ENCODE measurements at regions not wholly inside any gene's neighbourhood (a gene's known extent, or its start where the extent isn't known, plus 50 kb on each side); places are given as distances from the start of the nearest gene placed in this dataset.

DNA sequence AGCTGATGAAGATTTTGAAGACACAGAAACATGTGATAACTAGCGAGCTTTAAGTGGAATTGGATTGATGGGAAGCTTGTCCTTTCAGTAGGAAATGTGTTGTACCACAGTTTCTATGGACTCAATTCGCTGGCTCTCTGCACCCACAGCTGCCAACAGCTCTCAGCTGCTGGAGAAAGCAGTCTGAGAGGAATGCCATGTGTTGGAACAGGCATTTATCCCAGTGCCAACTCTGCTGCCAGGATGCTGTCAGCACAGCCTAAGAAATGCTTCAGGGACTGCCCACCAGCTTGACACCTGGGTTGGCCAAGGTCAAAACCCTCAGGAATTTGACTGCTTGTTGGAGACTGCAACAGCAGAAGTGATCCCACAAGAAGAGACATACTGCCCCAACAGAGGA lies 193.0 kb upstream of the THSD7B start:
- no peak for DNase-seq (ENCODE audit: low spot score)

- no peak for DNase-seq (ENCODE audit: low spot score)
These were observed 208.1 kb upstream of the THSD7B start for GRCh38 chr2:136557203-136557602.

- DNase-seq (ENCODE audit: low spot score) = no peak
These were observed 215.2 kb upstream of the THSD7B start for GRCh38 chr2:136550181-136550580.

GRCh38 chr2:136539355-136539754 lies 226.0 kb upstream of the THSD7B start:
- no peak for DNase-seq (ENCODE audit: low spot score)

GRCh38 chr2:136538489-136538888 lies 226.9 kb upstream of the THSD7B start:
- no peak for DNase-seq (ENCODE audit: low spot score)

GRCh38 chr2:136534811-136535210 lies 230.5 kb upstream of the THSD7B start:
- no peak for DNase-seq (ENCODE audit: low spot score)

DNA sequence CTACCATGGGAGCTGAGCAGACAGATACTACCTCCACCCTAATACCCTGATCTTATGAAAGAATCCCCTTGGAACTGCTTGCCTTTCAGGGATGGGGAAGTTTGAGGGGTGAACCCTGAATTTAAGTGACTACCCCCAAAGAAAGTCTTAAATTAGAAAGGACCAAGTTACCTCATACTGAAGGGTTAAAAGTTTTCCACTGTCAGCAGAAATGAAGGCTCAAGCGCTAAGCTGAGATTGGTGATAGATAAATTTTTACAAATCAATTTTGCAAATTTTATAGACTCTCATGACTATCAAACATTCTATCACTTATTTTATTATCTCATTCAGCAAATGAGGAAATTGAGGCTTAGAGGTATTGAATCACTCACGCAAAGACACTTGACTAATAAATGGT lies 233.2 kb upstream of the THSD7B start:
- no peak for DNase-seq (ENCODE audit: low spot score)

DNA sequence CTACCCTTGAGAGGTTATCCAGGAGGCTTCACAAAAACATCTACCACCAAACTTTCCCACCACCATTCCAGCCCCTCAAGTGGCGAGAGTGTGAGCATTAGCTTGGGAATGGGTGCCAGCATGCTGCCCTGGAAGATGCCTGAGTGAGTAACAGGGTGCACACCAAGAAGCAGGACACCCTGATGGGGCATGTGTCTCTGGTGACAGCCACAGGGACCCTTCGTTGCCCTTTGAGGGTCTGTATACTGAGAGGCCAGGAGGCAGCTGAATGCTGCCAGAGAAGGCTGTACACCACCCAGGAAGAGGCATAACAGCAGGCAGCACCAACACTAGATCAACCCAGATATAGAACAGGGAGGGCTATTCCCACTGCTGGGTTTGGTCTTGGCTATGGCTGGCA lies 233.6 kb upstream of the THSD7B start:
- no peak for DNase-seq (ENCODE audit: low spot score)

DNA sequence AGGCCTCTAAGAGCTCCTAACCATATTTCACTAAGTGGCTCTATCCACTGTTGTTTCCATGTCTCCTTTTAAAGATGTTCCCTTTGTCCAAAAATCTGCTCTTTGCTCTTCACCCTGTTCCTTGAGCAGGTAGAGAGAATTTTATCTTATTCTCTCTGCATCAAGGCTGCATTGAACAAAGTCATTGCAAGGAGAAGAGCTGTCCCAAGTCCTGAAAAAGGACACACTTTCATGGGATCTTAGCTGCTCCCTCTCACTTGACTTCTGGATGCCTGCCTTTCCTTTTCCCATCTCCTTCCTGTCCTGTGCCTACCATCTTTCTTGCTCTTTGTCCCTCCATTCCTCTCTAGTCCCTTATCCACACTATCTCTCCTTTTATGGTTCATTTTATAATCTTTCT lies 235.2 kb upstream of the THSD7B start:
- no peak for DNase-seq (ENCODE audit: low spot score)

- no peak for DNase-seq (ENCODE audit: low spot score)
These were observed 237.8 kb upstream of the THSD7B start for GRCh38 chr2:136527560-136527959.

DNA sequence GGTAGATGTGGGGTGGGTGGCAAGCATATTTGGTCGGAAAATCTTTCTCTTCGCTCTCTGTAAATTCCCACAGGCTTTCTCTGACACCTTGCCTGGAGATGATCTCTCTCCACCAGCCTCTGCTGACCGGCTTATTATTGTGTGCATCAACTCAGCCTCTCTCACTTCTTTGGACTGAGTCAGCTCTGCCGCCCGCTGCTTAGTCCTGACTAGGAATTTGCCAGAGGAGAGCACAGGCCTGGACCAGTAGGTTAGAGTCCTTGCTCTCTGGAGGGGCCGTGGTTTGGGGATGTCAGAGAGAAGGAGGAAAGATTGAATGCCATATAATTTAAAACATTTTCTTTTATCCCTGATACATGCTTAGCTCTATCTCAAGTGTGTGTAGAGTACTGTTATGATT lies 242.6 kb upstream of the THSD7B start:
- DNase-seq (ENCODE audit: low spot score) = no peak

GRCh38 chr2:136517716-136518115 lies 247.6 kb upstream of the THSD7B start:
- DNase-seq (ENCODE audit: low spot score) = no peak

- no peak for DNase-seq (ENCODE audit: low spot score)
These were observed 255.1 kb upstream of the THSD7B start for GRCh38 chr2:136510244-136510643.

GRCh38 chr2:136505462-136505861 lies 259.9 kb upstream of the THSD7B start:
- no peak for DNase-seq (ENCODE audit: low spot score)

DNA sequence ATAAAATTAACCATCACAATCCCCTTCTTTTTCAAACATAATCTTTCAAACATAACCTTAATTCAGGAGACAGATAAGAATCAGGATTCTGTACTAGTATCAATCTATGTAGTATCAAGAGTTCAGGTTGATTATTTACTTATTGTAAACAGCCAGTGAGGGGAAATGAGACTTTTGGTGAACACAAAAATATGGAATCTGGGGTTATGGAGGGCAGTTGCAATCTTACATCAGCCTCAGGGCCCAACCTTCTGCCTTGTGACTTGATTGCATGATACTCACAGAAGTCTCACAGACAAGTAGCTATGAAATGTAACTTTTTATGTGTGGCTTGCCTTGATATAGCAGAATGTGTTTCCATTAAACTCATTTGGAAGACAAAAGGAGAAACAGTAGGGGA lies 262.7 kb upstream of the THSD7B start:
- DNase-seq (ENCODE audit: low spot score) = no peak

GRCh38 chr2:136497709-136498108 lies 267.6 kb upstream of the THSD7B start:
- no peak for DNase-seq (ENCODE audit: low spot score)

GRCh38 chr2:136496966-136497365 lies 268.4 kb upstream of the THSD7B start:
- DNase-seq (ENCODE audit: low spot score) = no peak

- no peak for DNase-seq (ENCODE audit: low spot score)
These were observed 269.7 kb upstream of the THSD7B start for GRCh38 chr2:136495636-136496035.

DNA sequence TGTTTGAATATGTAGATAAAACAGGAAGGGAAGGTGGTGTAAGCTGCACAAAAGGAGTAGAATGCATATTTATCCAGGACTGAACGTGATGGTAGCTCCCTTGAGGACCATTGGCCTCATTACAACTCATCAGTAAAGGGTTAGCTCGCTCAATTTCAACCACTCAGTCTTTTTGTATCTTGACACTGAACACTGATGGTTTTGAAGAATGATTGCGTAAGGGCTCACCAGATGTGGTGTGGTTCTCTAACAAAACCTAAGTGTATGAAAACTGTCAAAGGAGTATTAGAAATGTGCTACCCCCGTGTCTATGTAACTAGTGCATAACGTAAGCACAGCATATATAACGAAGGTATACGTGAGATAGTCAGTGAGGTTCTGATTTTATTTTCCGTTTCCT lies 272.4 kb upstream of the THSD7B start:
- no peak for DNase-seq (ENCODE audit: low spot score)

- DNase-seq (ENCODE audit: low spot score) = no peak
These were observed 275.2 kb upstream of the THSD7B start for GRCh38 chr2:136490100-136490499.

DNA sequence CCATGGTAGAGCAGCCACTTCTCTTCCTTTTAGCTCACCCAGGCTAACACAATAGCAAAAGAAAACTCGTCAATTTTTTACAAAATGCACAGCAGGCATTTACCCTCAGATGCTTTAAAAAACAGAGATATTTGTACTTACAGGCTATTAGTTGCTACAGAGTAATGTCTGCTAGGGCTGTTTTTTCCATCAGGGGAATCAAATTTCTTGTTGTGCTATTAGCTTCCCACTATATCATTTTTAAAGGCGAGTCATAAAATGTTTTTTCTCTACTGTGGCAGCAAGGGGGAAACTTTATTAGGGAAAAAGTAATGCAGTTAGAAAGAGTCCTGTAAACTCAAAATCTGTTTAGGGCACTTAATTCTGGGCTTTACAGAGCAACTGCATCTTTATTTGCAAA lies 277.9 kb upstream of the THSD7B start:
- no peak for DNase-seq (ENCODE audit: low spot score)

DNA sequence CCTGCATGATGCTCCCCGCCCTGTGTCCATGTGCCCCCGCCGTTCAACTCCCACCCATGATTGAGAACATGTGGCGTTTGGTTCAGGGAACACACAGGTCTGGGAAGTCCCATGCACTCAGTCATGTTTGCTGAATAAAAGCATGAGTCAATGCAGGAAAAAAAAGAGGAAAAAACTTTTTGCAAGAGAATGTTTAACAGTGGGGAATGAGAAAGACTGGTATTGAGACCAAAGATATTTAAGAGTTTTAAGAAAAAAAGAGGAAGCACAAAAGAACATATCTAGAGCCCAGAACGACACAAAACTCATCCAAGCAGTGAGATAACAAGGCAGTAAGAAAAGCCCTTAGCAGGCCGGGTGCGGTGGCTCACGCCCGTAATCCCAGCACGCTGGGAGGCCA lies 279.2 kb upstream of the THSD7B start:
- DNase-seq (ENCODE audit: low spot score) = no peak

- DNase-seq (ENCODE audit: low spot score) = no peak
These were observed 282.4 kb upstream of the THSD7B start for GRCh38 chr2:136482966-136483365.

GRCh38 chr2:136482006-136482405 lies 283.3 kb upstream of the THSD7B start:
- DNase-seq (ENCODE audit: low spot score) = no peak

DNA sequence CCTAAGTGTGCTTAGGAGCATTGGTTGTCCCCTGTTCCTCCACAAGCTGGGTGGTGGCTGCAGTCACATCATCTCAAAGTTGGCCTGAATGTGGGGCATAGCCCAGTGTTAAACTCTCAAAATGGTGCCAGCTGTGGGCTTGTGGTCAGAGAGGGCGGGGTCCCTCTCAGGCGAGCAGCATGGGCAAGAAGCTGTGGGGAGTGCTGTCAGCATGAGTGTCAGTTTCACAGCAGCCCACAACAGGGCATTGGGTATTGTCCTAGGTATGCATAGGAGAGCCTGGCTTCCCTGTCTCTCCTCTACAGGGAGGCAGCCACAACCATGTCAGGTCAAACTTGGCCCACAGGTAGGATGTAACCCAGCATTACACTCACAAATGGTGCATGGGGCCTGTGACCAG lies 285.6 kb upstream of the THSD7B start:
- no peak for DNase-seq (ENCODE audit: low spot score)
